Spinal cord (tissue), 9 donors: ENCODE measurements at regions not wholly inside any gene's neighbourhood (a gene's known extent, or its start where the extent isn't known, plus 50 kb on each side); places are given as distances from the start of the nearest gene placed in this dataset.
A peak's percentile ranks its signal among the peaks of the same experiment; 100 is the strongest.

Source experiments
- DNase-seq, 6 donors: peaks; one replicate each; pipeline versions ENCODE4 v3.0.0 to v3.0.0-alpha.2; 2013 to 2015; ENCODE audit warnings: low spot score in 6 of 6, low read depth in 4 of 6
- H3K27ac ChIP-seq: one replicate; pipeline ENCODE4 v1.5.1; 2013; ENCODE audit warnings: low read depth, low read length, control low read depth
- H3K27me3 ChIP-seq: one replicate; pipeline ENCODE4 v1.6.1; 2013; ENCODE audit warnings: low read length; ENCODE audit not compliant: control insufficient read depth, insufficient read depth
- H3K36me3 ChIP-seq: one replicate; pipeline ENCODE4 v1.6.1; 2013; ENCODE audit warnings: low read length; ENCODE audit not compliant: control insufficient read depth, insufficient read depth
- H3K4me1 ChIP-seq: one replicate; pipeline ENCODE4 v1.6.1; 2013; ENCODE audit warnings: low read length; ENCODE audit not compliant: control insufficient read depth, insufficient read depth
- H3K4me3 ChIP-seq: one replicate; pipeline ENCODE4 v1.5.1; 2013; ENCODE audit warnings: low read depth, low read length, control low read depth
- H3K9me3 ChIP-seq: one replicate; pipeline ENCODE4 v1.6.1; 2013; ENCODE audit warnings: low read length; ENCODE audit not compliant: control insufficient read depth, insufficient read depth
- WGBS: methylation state at CpG from one replicate; pipeline ENCODE4 v1.1.5; 2013; ENCODE audit warnings: missing lambda C conversion rate; ENCODE audit not compliant: insufficient coverage; 5-methylcytosine and 5-hydroxymethylcytosine counted together
- donor health status: healthy.

DNA sequence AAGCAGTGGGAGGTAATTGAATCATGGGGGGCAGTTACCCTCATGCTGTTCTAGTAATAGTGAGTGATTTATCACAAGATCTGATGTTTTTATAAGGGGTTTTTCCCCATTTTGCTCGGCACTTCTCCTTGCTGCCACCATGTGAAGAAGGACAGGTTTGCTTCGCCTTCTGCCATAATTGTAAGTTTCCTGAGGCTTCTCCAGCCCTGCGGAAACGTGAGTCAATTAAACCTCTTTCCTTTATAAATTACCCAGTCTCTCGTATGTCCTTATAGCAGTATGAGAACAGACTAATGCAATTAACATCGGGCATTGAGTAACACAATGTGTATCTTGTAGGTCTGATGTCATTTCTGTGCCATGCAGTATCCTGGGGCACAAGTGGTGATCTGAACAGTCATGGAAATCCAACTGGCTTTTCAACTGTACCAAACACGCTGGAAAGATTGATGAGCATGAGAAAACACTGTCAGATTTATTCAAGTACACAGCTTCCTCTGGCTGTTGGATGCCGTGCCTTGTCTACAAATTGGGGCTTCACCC, 208.6 kb upstream of the KIAA1217 start:
- WGBS: 38% methylated on average over 2 of the region's 8 CpGs
- no peaks in the 10 kb centered on the region for H3K4me1 ChIP-seq
- peak in 1 of 6 donors; percentile 12 for DNase-seq

DNA sequence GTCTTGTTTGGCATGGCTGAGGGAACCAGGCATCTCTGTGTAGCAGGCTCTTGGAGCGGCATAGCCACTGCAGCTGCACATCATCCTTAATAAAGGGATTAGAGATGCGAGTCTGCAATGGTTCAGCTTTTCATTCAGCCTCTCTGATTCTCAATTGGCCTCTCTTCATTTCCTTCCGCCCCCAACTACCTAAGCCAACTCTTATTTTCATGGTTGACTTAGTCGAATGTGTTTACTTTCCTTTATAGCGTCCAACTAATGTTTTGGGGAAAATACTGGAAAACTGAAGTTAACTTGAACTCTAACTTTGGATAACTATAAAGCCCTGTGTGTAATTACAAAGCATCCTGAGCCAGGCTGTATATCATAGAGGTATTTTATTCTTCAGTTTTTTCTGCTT, 202.2 kb upstream of the KIAA1217 start:
- Histone ChIP-seq H3K4me1 (no peaks in the 10 kb centered on the region), H3K27ac (no peak overlapping the region), H3K9me3 (no peaks in the 10 kb centered on the region), H3K36me3 (no peaks in the 10 kb centered on the region), H3K27me3 (no peaks in the 10 kb centered on the region), H3K4me3 (no peak overlapping the region)
- no peak for DNase-seq
- 70% methylated on average over 2 of the region's 5 CpGs for WGBS

More for the DNA sequence above, 208.6 kb upstream of the KIAA1217 start:
- Histone ChIP-seq H3K9me3 (no peaks in the 10 kb centered on the region), H3K36me3 (no peaks in the 10 kb centered on the region), H3K27me3 (no peaks in the 10 kb centered on the region), H3K4me3 (no peak overlapping the region), H3K27ac (no peak overlapping the region)

DNA sequence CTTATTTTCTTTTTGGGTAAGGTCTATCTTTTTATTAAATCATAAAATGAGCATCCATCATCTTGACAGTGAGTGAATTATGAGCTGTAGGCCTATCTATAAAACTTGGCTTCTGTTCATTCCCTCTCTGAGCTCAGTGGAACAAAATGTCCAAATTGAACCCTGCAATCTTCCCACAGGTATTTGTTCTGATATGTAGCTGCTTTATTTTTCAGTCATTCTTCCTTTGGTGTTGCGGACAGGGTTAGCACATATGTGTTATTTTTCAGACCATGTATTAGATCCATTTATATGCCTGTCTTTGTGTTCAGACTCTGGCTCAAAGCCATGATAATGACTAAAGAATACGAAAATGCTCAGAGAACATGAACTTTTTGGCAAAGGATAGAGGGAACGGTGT, 201.6 kb upstream of the KIAA1217 start:
- H3K27ac ChIP-seq: no peak overlapping the region
- 86% methylated on average over 2 of the region's 3 CpGs for WGBS
- H3K27me3 ChIP-seq: no peaks in the 10 kb centered on the region
- H3K4me1 ChIP-seq: no peaks in the 10 kb centered on the region
- H3K9me3 ChIP-seq: no peaks in the 10 kb centered on the region
- no peaks in the 10 kb centered on the region for H3K36me3 ChIP-seq
- no peak overlapping the region for H3K4me3 ChIP-seq
- DNase-seq: no peak

DNA sequence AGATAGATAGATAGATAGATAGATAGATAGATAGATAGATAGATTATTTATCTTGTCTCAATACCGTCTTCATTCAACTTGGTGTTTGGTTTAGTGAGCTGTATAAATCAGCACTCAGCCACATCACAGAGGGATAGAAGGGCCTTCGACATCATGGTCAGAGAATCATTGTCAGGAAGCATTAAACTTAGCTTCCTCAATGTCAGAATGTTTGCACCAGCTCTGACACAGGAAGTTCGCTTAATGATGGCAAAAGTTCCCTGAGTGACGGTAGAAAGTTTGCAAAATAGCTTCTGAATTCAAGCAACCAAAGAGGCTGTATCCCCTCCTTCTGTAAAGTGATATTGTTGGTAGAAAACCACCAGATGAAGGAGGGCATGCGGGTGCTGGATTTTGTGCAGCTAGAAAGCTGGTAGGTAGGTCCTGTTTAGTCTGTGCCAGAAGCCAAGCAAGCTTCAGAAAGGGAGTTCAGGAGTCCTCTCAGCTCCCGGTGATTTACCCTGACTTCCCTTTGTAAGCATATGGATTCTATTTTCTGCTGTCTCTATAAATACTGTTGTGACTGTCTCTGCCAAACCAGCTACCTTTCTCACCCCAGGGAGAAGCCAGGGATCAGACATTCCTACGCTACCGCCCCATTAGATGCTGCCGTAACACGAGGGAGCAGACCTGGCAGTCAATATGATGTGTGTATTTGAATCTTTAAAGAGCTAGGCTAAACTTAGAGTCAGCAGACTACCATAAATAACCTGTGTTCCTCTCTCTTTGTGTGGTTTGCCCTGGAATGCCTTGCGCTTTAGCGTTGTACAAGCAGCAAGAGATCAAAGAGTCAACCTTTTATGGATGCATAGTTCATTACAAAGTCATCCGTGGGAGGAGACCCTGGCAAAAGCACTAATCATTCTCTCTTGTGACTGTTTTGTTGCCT, 200.5 kb upstream of the KIAA1217 start:
- no peak overlapping the region for H3K27ac ChIP-seq
- H3K27me3 ChIP-seq: no peaks in the 10 kb centered on the region
- H3K9me3 ChIP-seq: no peaks in the 10 kb centered on the region
- peak in 2 of 6 donors; percentile 18 to 49 for DNase-seq
- H3K36me3 ChIP-seq: no peaks in the 10 kb centered on the region
- no peak overlapping the region for H3K4me3 ChIP-seq
- WGBS: 50% methylated on average over 3 of the region's 13 CpGs
- H3K4me1 ChIP-seq: no peaks in the 10 kb centered on the region

DNA sequence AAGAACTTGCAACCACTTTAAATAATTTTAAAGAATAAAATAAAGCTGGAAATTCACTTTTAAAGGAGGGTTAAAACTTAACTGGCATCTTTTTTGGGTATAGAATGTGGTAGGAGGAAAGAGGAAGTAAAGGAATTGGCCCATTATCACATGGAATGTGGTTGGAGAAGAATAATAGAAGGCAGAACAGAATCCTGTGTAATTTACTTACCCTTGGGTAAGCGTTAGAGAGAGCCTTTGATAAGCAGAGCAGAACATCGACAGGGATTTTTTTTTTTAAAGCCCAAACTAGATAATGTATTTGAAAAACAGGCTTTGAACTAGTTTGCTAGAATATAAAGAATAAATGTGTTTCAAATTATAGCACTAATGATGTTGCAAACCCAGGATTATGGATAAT, 199.8 kb upstream of the KIAA1217 start:
- no peaks in the 10 kb centered on the region for H3K4me1 ChIP-seq
- H3K27ac ChIP-seq: no peak overlapping the region
- no CpG with 5 or more reads among the region's 2 CpGs for WGBS
- no peaks in the 10 kb centered on the region for H3K36me3 ChIP-seq
- H3K9me3 ChIP-seq: no peaks in the 10 kb centered on the region
- H3K27me3 ChIP-seq: no peaks in the 10 kb centered on the region
- H3K4me3 ChIP-seq: no peak overlapping the region
- DNase-seq: no peak

DNA sequence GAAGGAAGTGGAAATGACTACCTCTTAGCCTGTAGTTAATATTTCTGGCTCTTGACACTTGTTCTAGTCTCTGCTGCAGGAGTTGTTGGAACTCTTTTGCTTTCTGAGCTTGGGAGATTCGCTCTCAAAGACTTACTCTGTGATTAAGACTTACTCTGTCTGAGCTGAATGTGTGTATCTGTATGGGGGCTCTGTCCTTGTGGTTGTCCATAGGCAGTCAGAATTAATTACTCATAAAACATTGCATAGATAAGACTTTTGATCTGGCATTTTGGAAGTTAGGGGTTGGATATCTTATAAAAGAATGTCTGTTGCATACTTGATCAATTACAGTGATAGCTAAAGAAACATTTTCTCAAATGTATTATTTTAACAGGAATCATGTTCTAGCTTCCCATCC, 199.2 kb upstream of the KIAA1217 start:
- no peak overlapping the region for H3K27ac ChIP-seq
- H3K9me3 ChIP-seq: no peaks in the 10 kb centered on the region
- H3K27me3 ChIP-seq: no peaks in the 10 kb centered on the region
- WGBS: no CpG with 5 or more reads among the region's 1 CpG
- H3K4me3 ChIP-seq: no peak overlapping the region
- no peak for DNase-seq
- H3K4me1 ChIP-seq: no peaks in the 10 kb centered on the region
- H3K36me3 ChIP-seq: no peaks in the 10 kb centered on the region

DNA sequence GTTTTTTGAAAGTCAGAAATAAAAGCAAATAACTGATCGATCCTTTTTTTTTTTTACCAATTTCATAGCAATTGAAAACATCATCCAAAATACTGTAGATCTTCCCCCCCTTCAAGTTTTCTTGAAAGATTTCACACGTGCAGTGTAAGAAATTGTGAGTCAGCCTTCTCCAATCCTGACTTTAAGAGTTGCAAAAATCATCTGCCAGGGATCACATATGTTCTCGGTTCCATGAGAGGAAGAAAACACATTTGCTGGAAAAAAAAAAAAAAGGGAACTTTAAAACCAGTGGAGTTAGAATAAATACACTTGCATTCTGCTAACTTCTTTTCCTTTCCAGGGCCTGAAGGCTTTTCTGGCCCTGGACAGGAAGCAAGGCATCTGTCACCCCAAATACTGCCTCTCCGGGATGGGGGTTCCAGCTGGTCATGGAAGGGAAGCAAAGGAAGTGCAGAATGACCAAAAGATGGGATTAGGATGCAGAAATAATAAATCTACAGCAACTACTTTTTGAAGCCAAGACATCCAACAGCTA, 198.4 kb upstream of the KIAA1217 start:
- peak in 1 of 6 donors; percentile 89 for DNase-seq
- no peaks in the 10 kb centered on the region for H3K36me3 ChIP-seq
- H3K27ac ChIP-seq: no peak overlapping the region
- H3K4me3 ChIP-seq: no peak overlapping the region
- no peaks in the 10 kb centered on the region for H3K27me3 ChIP-seq
- H3K4me1 ChIP-seq: no peaks in the 10 kb centered on the region
- WGBS: no CpG with 5 or more reads among the region's 4 CpGs
- no peaks in the 10 kb centered on the region for H3K9me3 ChIP-seq

DNA sequence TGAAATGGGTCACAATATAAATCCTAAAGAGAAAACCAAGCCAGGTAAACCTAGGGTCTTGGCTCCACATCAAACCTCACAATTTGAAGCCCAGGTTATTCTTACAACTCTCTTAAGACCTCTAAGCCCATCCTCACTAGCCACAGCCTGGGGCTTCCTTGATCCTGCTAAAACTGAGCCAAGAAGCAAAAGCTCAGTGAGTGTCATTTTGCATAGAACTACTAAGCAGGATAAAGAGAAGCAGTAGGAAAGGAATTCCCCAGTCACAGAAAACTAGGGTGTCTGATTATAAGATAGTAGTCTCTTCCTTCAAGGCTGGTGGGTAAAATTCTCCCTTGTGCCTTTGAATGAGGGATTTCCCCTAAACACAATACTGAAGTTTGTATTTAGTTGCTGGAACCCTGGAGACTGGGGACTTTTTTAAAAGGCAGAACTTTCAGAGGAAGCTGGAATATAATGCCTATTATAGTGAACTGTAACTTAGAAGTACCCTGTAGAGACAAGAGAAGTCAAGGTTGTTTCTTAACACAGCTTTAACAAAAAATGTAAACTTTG, 196.6 kb upstream of the KIAA1217 start:
- Histone ChIP-seq H3K27me3 (no peaks in the 10 kb centered on the region), H3K9me3 (no peaks in the 10 kb centered on the region), H3K27ac (no peak overlapping the region)

DNA sequence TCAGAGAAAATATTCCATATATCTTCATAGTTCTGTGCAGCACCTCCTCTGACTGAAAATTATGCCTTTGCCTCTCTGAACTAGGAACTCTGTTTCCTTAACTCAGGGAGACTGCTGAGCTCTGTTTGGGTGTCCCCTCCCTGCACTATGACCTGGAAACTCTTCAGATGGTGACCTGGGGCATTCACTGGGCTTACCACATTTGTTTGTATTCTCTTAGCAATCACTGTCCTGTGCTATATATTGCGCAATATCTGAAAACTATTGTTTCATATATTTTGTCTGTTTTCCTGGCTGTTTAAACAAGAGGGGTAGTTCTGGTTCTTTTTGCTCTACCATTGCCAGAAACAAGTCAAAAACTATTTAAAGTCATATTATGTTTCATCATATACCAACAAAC, 181.8 kb upstream of the KIAA1217 start:
- no peak for DNase-seq
- Histone ChIP-seq H3K4me1 (no peaks in the 10 kb centered on the region), H3K9me3 (no peaks in the 10 kb centered on the region), H3K36me3 (no peaks in the 10 kb centered on the region), H3K27ac (no peak overlapping the region), H3K27me3 (no peaks in the 10 kb centered on the region), H3K4me3 (no peak overlapping the region)
- no CpG with 5 or more reads among the region's 1 CpG for WGBS

More for the DNA sequence above, 196.6 kb upstream of the KIAA1217 start:
- Histone ChIP-seq H3K4me3 (no peak overlapping the region), H3K4me1 (no peaks in the 10 kb centered on the region), H3K36me3 (no peaks in the 10 kb centered on the region)
- no peak for DNase-seq
